BJ (cell line): ENCODE measurements at regions not wholly inside any gene's neighbourhood (a gene's known extent, or its start where the extent isn't known, plus 50 kb on each side); places are given as distances from the start of the nearest gene placed in this dataset.

Source experiments
- CTCF ChIA-PET: fragments of 350-600 bp; formaldehyde crosslinking; extraction: SDS; loops from one replicate; lab custom pipeline; 2021; ENCODE audit warnings: antibody characterized with exemption, inconsistent platforms; lab: Yijun Ruan, JAX
- POLR2A ChIA-PET: fragments of 300-600 bp; sonication (Branson Sonifier 250); formaldehyde crosslinking; extraction: SDS; loops from one replicate; lab custom pipeline; 2021; ENCODE audit warnings: antibody characterized with exemption; lab: Charles Lee
- DNase-seq: peaks from one replicate; pipeline ENCODE4 v3.0.0-alpha.2; 2011; ENCODE audit warnings: low read depth
- H3K27me3 ChIP-seq: 2 replicates; pipeline ENCODE4 v1.6.0; 2011; ENCODE audit warnings: low read length; ENCODE audit not compliant: control insufficient read depth, insufficient read depth
- H3K36me3 ChIP-seq: 2 replicates; pipeline ENCODE4 v1.5.1; 2011; ENCODE audit warnings: low read length; ENCODE audit not compliant: control insufficient read depth, insufficient read depth
- H3K4me3 ChIP-seq: 2 replicates; pipeline ENCODE4 v1.5.1; 2011; ENCODE audit warnings: low read depth, mild to moderate bottlenecking, control low read depth, low read length
- TF ChIP-seq, protein P1 (sequence below): IDR thresholded peaks from 2 replicates; pipeline ENCODE4 v1.5.1; 2011; ENCODE audit warnings: low read depth, mild to moderate bottlenecking, control low read depth, inconsistent platforms, low read length, moderate library complexity; ENCODE audit not compliant: insufficient read depth

DNA sequence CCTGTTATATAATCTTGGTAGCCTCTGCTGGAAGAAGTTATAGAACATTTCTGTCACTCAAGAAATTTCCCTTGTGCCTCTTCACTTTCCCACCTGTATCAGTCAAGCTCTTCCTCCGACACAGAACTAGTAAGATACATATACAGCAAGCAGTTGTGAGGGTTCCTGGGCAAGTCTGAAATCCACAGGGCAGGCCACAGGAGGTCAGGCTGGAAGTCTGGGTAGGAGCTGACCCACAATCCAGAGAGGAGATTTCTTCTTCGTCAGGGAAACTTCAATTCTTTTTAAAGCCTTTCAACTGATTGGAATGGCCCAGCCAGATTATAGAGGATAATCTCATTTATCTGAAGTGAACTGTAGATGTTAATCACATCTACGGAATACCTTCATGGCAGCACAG is 96.4 kb upstream of the FMN2 start:
- ChIA-PET CTCF (interaction anchor here (1.6 kb wide), 1 partner anchor 10 kb away, joined by 14 read pairs; no protein-coding TSS in a partner anchor), POLR2A (no interaction called here)
- no peak for DNase-seq
- Histone ChIP-seq H3K4me3 (no peak overlapping the region), H3K27me3 (peaks cover 33% of the 10 kb centered on the region), H3K36me3 (no peaks in the 10 kb centered on the region)
- TF ChIP-seq, protein P1, sequence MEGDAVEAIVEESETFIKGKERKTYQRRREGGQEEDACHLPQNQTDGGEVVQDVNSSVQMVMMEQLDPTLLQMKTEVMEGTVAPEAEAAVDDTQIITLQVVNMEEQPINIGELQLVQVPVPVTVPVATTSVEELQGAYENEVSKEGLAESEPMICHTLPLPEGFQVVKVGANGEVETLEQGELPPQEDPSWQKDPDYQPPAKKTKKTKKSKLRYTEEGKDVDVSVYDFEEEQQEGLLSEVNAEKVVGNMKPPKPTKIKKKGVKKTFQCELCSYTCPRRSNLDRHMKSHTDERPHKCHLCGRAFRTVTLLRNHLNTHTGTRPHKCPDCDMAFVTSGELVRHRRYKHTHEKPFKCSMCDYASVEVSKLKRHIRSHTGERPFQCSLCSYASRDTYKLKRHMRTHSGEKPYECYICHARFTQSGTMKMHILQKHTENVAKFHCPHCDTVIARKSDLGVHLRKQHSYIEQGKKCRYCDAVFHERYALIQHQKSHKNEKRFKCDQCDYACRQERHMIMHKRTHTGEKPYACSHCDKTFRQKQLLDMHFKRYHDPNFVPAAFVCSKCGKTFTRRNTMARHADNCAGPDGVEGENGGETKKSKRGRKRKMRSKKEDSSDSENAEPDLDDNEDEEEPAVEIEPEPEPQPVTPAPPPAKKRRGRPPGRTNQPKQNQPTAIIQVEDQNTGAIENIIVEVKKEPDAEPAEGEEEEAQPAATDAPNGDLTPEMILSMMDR = no peak

DNA sequence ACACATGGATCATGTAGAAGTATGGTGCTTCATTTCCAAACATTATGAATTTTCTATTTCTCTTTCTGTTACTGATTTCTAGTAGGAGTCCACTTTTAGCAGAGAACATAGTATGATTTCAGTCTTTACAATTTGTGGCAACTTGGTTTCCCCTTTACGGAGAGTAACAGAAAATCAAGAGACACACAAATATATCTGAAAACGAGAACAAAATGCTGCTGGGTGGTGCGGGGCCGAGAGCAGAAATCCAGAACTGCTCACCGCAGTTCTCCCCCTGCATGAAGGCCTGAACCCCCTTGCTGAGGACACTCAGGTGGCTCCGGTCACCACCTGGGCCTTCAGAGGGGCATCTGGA is 94.5 kb upstream of the FMN2 start:
- no peaks in the 10 kb centered on the region for H3K36me3 ChIP-seq
- H3K27me3 ChIP-seq = peaks cover 28% of the 10 kb centered on the region
- TF ChIP-seq, protein P1 = no peak
- H3K4me3 ChIP-seq = no peak overlapping the region
- no peak for DNase-seq
- ChIA-PET CTCF (interaction anchor here (0.6 to 1.7 kb wide), 4 partner anchors 8 to 670 kb away, joined by 3 to 14 read pairs (median 5); no protein-coding TSS in a partner anchor), POLR2A (no interaction called here)

DNA sequence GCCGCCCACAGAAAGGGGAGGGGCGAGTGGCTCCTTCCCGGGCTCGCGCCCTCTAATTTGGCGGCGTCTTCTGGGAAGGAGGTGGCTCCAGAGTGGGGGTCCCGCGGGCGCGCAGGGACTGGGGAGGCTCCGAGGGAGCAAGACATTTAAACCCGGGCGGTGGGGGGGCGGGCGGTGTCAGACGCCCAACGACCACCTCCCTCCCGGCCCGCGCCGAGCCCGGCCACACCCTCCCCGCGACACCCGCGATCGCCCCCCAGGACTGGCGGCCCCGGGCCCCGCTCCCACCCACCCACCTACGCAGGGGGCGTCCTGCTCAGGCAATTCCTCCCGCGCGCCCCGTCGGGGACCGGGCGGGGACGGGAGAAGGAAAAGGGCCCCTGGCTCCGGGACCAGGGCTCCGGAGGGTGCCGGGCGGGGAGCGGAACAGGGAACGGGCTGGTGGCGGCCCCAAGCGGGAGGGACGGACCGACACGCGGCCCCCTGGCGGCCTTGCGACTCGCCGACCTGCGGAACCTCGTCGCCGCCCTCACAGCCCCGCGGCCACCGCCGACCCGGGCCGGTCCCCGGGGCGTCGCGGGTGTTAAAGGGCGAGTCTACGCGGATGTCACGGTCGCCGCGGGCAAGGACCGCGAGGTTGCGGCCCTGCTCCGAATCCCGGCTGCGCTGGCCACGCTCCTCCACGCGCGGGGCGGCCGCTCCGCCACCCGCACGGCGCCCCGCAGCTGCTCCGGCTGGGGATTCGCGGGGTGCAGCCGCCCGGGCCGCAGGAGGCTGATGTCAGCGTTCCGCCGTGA is 94.0 kb upstream of the FMN2 start:
- peak overlapping the region; percentile 17 for H3K4me3 ChIP-seq
- peaks cover 29% of the 10 kb centered on the region for H3K27me3 ChIP-seq
- POLR2A ChIA-PET = no interaction called here
- TF ChIP-seq, protein P1 = no peak; the same call in 1 of the 2 replicates
- DNase-seq = no peak
- CTCF ChIA-PET = interaction anchor here (0.7 to 1.9 kb wide), 3 partner anchors 10 to 13 kb away, joined by 4 to 5 read pairs (median 4); no protein-coding TSS in a partner anchor
- no peaks in the 10 kb centered on the region for H3K36me3 ChIP-seq

DNA sequence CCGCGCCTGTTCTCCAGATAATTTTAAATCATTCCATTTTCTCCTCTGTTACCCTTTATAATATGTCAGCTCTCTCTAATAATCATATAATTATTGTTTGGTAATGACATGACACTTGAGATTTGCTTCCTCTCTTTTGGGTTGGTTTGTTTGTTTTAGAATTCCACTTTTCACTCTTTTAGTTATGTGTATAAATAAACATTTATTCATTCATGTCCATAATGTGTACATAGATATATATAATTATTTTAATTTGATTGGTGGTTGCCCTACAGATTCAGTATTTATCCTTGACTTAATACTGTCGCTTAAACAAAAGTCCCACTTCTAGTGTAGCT is 93.4 kb upstream of the FMN2 start:
- ChIA-PET POLR2A (no interaction called here), CTCF (interaction anchor here (0.7 to 1.9 kb wide), 3 partner anchors 10 to 13 kb away, joined by 4 to 5 read pairs (median 4); no protein-coding TSS in a partner anchor)
- Histone ChIP-seq H3K36me3 (no peaks in the 10 kb centered on the region), H3K4me3 (peak overlapping the region; percentile 17), H3K27me3 (peaks cover 29% of the 10 kb centered on the region)
- DNase-seq = no peak
- TF ChIP-seq, protein P1 = no peak

DNA sequence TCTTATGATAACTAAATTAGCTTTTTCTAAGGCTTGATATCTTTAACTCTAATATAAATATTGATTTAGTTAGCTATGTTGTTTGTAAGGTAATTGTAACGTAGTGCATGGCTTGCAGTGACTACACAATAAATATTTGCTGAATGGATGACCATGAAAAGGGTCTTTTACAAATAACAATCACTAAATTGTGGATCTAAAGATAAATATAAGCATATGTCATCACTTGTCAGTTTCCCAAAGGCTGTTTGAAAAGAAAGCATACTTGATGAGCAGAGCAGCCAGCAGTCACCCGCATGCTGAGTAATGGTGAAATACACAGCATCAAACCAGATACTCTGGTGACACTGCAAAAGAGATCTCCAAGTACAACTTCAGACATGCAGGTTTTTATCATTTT is 92.5 kb upstream of the FMN2 start:
- no peak overlapping the region for H3K4me3 ChIP-seq
- CTCF ChIA-PET = interaction anchor here (0.6 to 1.9 kb wide), 3 partner anchors 12 to 1753 kb away, joined by 4 to 5 read pairs (median 4); no protein-coding TSS in a partner anchor
- TF ChIP-seq, protein P1 = no peak
- H3K27me3 ChIP-seq = peaks cover 27% of the 10 kb centered on the region
- H3K36me3 ChIP-seq = no peaks in the 10 kb centered on the region
- POLR2A ChIA-PET = no interaction called here
- DNase-seq = no peak
